Ovary (tissue), 3 donors: ENCODE measurements at regions not wholly inside any gene's neighbourhood (a gene's known extent, or its start where the extent isn't known, plus 50 kb on each side); places are given as distances from the start of the nearest gene placed in this dataset.

Experiments
- CTCF ChIP-seq, 3 donors: fragments of 450-650 bp in 2 of 3; fragments of 200-600 bp in 1 of 3; IDR thresholded peaks; one replicate each; pipeline versions ENCODE4 v1.5.1 to v1.8.0; 2016 to 2022; ENCODE audit warnings: antibody characterized with exemption in 3 of 3, mild to moderate bottlenecking in 1 of 3
- EP300 ChIP-seq: sonication (generic); formaldehyde crosslinking; IDR thresholded peaks from one replicate; pipeline ENCODE4 v1.6.1; 2017; ENCODE audit warnings: antibody characterized with exemption
- POLR2A ChIP-seq: fragments of 450-650 bp; IDR thresholded peaks from one replicate; pipeline ENCODE4 v1.6.1; 2017; ENCODE audit warnings: antibody characterized with exemption, mild to moderate bottlenecking, moderate library complexity
- donor health status: DM: no; HTN: no; CAD: no.

- no peak for TF ChIP-seq CTCF (IDR thresholded peaks at IDR 0.05)
- no peak for TF ChIP-seq EP300
- no peak for TF ChIP-seq POLR2A
Measured at GRCh38 chr10:84903320-84903719, 574.9 kb downstream of the CCSER2 start.
